ENCODE measurements at regions not wholly inside any gene's neighbourhood (a gene's known extent, or its start where the extent isn't known, plus 50 kb on each side); places are given as distances from the start of the nearest gene placed in this dataset.

- Histone ChIP-seq H3K36me3 (no peaks in the 10 kb centered on the region), H3K27me3 (no peaks in the 10 kb centered on the region), H3K4me3 (no peak overlapping the region), H3K9me3 (peaks cover 3 to 16% (median 6%) of the 10 kb centered on the region in 4 donors), H3K27ac (no peak overlapping the region), H3K4me1 (no peaks in the 10 kb centered on the region)
- TF ChIP-seq POLR2AphosphoS5 (IDR thresholded peaks at IDR 0.05) = no peak
- TF ChIP-seq EP300 (IDR thresholded peaks at IDR 0.05) = no peak
- TF ChIP-seq POLR2A (IDR thresholded peaks at IDR 0.05) = no peak
- TF ChIP-seq CTCF (IDR thresholded peaks at IDR 0.05) = no peak
- DNase-seq = no peak
- WGBS, 2 donors = 89% methylated on average over 3 of the region's 3 CpGs
- no peak for ATAC-seq (ENCODE audit: low FRiP score in 2 of 2)
These were observed 87.9 kb upstream of the KLF14 start for GRCh38 chr7:130821864-130822263.

GRCh38 chr7:130822642-130823041 lies 88.6 kb upstream of the KLF14 start:
- peaks cover 4 to 23% (median 9%) of the 10 kb centered on the region in 4 donors for H3K9me3 ChIP-seq
- TF ChIP-seq POLR2A (IDR thresholded peaks at IDR 0.05) (no peak), EP300 (IDR thresholded peaks at IDR 0.05) (no peak), POLR2AphosphoS5 (IDR thresholded peaks at IDR 0.05) (no peak), CTCF (IDR thresholded peaks at IDR 0.05) (no peak)

GRCh38 chr7:130823060-130823459 lies 89.1 kb upstream of the KLF14 start:
- Histone ChIP-seq H3K27ac (no peak overlapping the region), H3K4me3 (no peak overlapping the region), H3K4me1 (no peaks in the 10 kb centered on the region), H3K27me3 (no peaks in the 10 kb centered on the region), H3K9me3 (peaks cover 4 to 25% (median 9%) of the 10 kb centered on the region in 4 donors), H3K36me3 (no peaks in the 10 kb centered on the region)
- DNase-seq (no peak), ATAC-seq (ENCODE audit: low FRiP score in 2 of 2) (no peak)
- TF ChIP-seq POLR2AphosphoS5 (IDR thresholded peaks at IDR 0.05) = no peak
- TF ChIP-seq POLR2A (IDR thresholded peaks at IDR 0.05) = no peak
- 74 to 88% methylated on average over 2 of the region's 2 CpGs for WGBS, 2 donors

More at GRCh38 chr7:130822642-130823041, 88.6 kb upstream of the KLF14 start:
- Histone ChIP-seq H3K4me1 (no peaks in the 10 kb centered on the region), H3K27ac (no peak overlapping the region), H3K4me3 (no peak overlapping the region), H3K36me3 (no peaks in the 10 kb centered on the region), H3K27me3 (no peaks in the 10 kb centered on the region)
- 52 to 54% methylated on average over 2 of the region's 2 CpGs for WGBS, 2 donors
- DNase-seq = no peak
- ATAC-seq (ENCODE audit: low FRiP score in 2 of 2) = no peak

- Histone ChIP-seq H3K36me3 (no peaks in the 10 kb centered on the region), H3K27ac (no peak overlapping the region), H3K4me1 (no peaks in the 10 kb centered on the region), H3K4me3 (no peak overlapping the region), H3K9me3 (peaks cover 4 to 25% (median 9%) of the 10 kb centered on the region in 4 donors), H3K27me3 (no peaks in the 10 kb centered on the region)
- DNase-seq (no peak), ATAC-seq (ENCODE audit: low FRiP score in 2 of 2) (no peak)
- no peak for TF ChIP-seq POLR2A (IDR thresholded peaks at IDR 0.05)
- TF ChIP-seq EP300 (IDR thresholded peaks at IDR 0.05) = no peak
- TF ChIP-seq CTCF (IDR thresholded peaks at IDR 0.05) = no peak
- TF ChIP-seq POLR2AphosphoS5 (IDR thresholded peaks at IDR 0.05) = no peak
These were observed 91.8 kb upstream of the KLF14 start for GRCh38 chr7:130825819-130826218.

GRCh38 chr7:130829415-130829814 lies 95.4 kb upstream of the KLF14 start:
- no peaks in the 10 kb centered on the region for H3K4me1 ChIP-seq
- no peak overlapping the region for H3K4me3 ChIP-seq
- H3K27ac ChIP-seq = no peak overlapping the region
- TF ChIP-seq POLR2AphosphoS5 (IDR thresholded peaks at IDR 0.05) (no peak), EP300 (IDR thresholded peaks at IDR 0.05) (no peak), CTCF (IDR thresholded peaks at IDR 0.05) (no peak), POLR2A (IDR thresholded peaks at IDR 0.05) (no peak)
- no peaks in the 10 kb centered on the region for H3K36me3 ChIP-seq
- H3K9me3 ChIP-seq = peaks cover 4 to 25% (median 9%) of the 10 kb centered on the region in 4 donors
- peak in 1 of 2 donors; percentile 62 for ATAC-seq (ENCODE audit: low FRiP score in 2 of 2)
- DNase-seq = peak in 1 of 2 donors; percentile 23
- no peaks in the 10 kb centered on the region for H3K27me3 ChIP-seq
- WGBS, 2 donors = 90% methylated on average over 2 of the region's 2 CpGs; no CpG with 5 or more reads in 1 of the 2 donors

Measured in upper lobe of left lung (tissue), 6 donors.